BJ (cell line): ENCODE measurements at regions not wholly inside any gene's neighbourhood (a gene's known extent, or its start where the extent isn't known, plus 50 kb on each side); places are given as distances from the start of the nearest gene placed in this dataset.
"Not testable (repeated sequence)": the region's sequence is repeated elsewhere in the genome, so short reads cannot be mapped to it uniquely, and the experiment has no call there.

ENCODE experiments used
- CTCF ChIA-PET: fragments of 350-600 bp; formaldehyde crosslinking; extraction: SDS; loops from one replicate; lab custom pipeline; 2021; ENCODE audit warnings: antibody characterized with exemption, inconsistent platforms; lab: Yijun Ruan, JAX
- POLR2A ChIA-PET: fragments of 300-600 bp; sonication (Branson Sonifier 250); formaldehyde crosslinking; extraction: SDS; loops from one replicate; lab custom pipeline; 2021; ENCODE audit warnings: antibody characterized with exemption; lab: Charles Lee
- DNase-seq: peaks from one replicate; pipeline ENCODE4 v3.0.0-alpha.2; 2011; ENCODE audit warnings: low read depth
- H3K27me3 ChIP-seq: 2 replicates; pipeline ENCODE4 v1.6.0; 2011; ENCODE audit warnings: low read length; ENCODE audit not compliant: control insufficient read depth, insufficient read depth
- H3K36me3 ChIP-seq: 2 replicates; pipeline ENCODE4 v1.5.1; 2011; ENCODE audit warnings: low read length; ENCODE audit not compliant: control insufficient read depth, insufficient read depth
- H3K4me3 ChIP-seq: 2 replicates; pipeline ENCODE4 v1.5.1; 2011; ENCODE audit warnings: low read depth, mild to moderate bottlenecking, control low read depth, low read length
- TF ChIP-seq, protein P1 (sequence below): IDR thresholded peaks from 2 replicates; pipeline ENCODE4 v1.5.1; 2011; ENCODE audit warnings: low read depth, mild to moderate bottlenecking, control low read depth, inconsistent platforms, low read length, moderate library complexity; ENCODE audit not compliant: insufficient read depth

DNA sequence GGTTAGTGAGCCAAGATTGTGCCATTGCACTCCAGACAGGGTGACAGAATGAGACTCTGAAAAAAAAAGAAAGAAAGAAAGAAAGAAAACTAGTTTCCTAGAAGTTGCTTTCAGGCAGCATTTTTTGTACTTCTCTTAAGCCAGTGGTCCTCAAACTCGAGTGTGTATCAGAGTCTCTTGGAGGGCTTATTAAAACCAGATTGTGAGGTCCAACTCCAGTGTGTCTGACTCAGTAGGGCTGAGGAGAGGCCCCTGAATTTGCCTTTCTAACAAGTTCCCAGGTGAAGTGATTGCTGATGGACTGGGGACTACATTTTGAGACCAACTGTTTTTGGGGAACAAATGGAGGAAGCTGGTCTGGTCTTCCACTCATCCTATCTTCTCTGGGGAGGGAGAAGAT, 57.5 kb upstream of the VSTM5 start:
- H3K4me3 ChIP-seq, result no peak overlapping the region
- CTCF ChIA-PET, result interaction anchor here (2.5 kb wide), 1 partner anchor 12 kb away, joined by 12 read pairs; no protein-coding TSS in a partner anchor
- no peaks in the 10 kb centered on the region for H3K36me3 ChIP-seq
- POLR2A ChIA-PET, result no interaction called here
- TF ChIP-seq, protein P1, sequence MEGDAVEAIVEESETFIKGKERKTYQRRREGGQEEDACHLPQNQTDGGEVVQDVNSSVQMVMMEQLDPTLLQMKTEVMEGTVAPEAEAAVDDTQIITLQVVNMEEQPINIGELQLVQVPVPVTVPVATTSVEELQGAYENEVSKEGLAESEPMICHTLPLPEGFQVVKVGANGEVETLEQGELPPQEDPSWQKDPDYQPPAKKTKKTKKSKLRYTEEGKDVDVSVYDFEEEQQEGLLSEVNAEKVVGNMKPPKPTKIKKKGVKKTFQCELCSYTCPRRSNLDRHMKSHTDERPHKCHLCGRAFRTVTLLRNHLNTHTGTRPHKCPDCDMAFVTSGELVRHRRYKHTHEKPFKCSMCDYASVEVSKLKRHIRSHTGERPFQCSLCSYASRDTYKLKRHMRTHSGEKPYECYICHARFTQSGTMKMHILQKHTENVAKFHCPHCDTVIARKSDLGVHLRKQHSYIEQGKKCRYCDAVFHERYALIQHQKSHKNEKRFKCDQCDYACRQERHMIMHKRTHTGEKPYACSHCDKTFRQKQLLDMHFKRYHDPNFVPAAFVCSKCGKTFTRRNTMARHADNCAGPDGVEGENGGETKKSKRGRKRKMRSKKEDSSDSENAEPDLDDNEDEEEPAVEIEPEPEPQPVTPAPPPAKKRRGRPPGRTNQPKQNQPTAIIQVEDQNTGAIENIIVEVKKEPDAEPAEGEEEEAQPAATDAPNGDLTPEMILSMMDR, result no peak
- DNase-seq, result no peak
- H3K27me3 ChIP-seq, result no peaks in the 10 kb centered on the region

DNA sequence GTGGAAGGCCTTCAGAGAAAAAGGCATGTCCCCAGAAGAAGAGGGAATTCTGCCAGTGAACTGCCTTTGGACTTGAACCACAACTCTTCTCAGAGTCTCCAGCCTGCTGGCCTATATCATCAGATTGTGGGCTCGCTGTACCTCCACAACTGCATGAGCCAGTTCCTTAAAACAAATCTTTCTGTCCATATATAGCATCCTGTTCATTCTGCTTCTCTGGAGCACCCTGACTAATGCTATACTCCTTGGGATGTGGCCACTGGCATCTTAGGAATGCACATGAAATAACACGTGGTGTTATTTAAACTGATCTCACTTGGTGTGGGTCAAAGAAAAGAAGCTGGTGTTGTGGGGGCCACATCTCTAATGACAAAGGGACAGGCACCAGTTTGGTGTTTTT, 58.3 kb upstream of the VSTM5 start:
- TF ChIP-seq, protein P1, result no peak
- Histone ChIP-seq H3K4me3 (no peak overlapping the region), H3K27me3 (no peaks in the 10 kb centered on the region), H3K36me3 (no peaks in the 10 kb centered on the region)
- POLR2A ChIA-PET, result interaction anchor here (1.2 kb wide), 1 partner anchor 167 kb away, joined by 3 read pairs; the partner anchor contains the start of gene C11orf54
- peak; percentile 45 for DNase-seq
- CTCF ChIA-PET, result interaction anchor here (2.5 to 3.5 kb wide), 2 partner anchors 13 kb away, joined by 12 to 14 read pairs; no protein-coding TSS in a partner anchor

DNA sequence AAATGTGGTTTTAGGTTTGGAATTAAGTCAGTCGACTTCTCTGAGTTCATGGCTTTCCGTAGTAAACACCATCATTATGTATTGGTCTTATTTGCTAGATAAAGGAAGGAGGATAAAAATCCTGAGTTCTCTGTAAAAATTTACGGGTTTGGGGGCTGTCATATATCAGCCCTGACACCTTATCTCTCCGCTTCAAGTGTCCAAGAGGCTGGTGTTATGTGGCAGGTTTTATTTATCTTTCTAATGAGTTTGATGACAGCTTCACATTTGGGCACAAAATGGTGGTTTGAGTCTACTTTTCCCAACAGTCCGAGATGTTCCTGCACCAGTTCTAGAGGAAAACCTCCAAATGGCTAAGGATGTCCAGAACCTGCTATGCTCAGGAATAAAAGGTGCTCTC, 67.3 kb upstream of the VSTM5 start:
- ChIA-PET POLR2A (no interaction called here), CTCF (interaction anchor here (0.8 to 1.0 kb wide), 2 partner anchors 14 to 18 kb away, joined by 3 read pairs; no protein-coding TSS in a partner anchor)
- peaks cover 2% of the 10 kb centered on the region for H3K27me3 ChIP-seq
- no peak for DNase-seq
- TF ChIP-seq, protein P1, result no peak
- no peaks in the 10 kb centered on the region for H3K36me3 ChIP-seq
- no peak overlapping the region for H3K4me3 ChIP-seq

DNA sequence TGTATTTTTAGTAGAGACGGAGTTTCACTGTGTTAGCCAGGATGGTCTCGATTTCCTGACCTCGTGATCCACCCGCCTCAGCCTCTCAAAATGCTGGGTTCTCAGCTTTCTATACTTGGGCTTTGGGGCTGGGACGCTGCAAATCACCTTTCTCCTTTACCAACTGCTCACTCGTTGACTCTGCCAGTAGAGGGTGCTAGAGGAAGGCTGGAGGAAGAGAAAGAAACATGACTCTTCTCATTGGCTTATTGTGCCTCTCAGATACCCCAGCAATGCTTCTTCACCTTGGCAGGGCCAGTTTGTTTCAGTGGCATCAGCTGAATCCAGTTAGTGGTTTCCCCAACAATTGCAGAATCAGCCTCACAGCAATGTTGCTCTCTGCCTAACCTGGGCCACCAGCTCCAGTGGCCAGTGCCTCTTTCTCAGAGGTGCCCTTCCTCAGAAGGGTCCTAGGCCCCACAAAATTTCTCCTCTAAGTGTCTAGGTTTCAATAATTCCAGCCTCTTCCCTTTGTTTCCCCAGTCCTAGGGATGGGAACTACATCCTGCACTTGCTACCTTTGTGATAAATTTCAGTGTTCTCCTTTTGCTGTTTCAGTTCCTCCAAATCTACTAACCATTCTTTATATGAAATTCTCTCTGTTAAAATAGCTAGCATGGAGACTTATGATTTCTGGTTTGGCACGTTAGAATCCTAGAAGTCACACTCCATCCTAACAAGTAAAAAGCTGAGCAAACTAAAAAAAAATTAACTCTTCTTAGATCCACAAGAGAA, 71.5 kb upstream of the VSTM5 start:
- ChIA-PET POLR2A (no interaction called here), CTCF (interaction anchor here (0.6 to 3.4 kb wide), 22 partner anchors 9 to 580 kb away, joined by 3 to 17 read pairs (median 4); no protein-coding TSS in a partner anchor)
- Histone ChIP-seq H3K27me3 (peaks cover 5% of the 10 kb centered on the region), H3K4me3 (no peak overlapping the region), H3K36me3 (no peaks in the 10 kb centered on the region)
- TF ChIP-seq, protein P1, result peak; percentile 83
- no peak for DNase-seq

DNA sequence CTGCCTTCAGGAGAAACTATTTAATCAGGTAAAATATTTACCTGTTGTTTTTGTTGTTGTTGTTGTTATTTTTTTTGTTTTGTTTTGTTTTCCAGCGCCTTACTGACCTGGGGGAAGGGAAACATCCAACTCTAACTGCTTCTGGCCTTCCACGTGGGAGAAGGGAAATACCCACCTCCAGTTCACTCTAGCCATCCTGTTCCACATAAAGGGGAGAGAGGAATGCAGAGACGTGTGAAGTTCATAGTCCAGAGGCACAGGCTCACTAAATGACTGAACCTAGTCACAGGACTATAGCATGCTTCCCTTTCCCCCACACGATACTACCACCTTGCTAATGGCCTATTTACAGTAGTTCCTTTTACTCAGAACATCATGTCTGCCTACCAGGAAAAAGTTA, 72.4 kb upstream of the VSTM5 start:
- no peak for DNase-seq
- TF ChIP-seq, protein P1, result no peak
- H3K36me3 ChIP-seq, result no peaks in the 10 kb centered on the region
- H3K4me3 ChIP-seq, result no peak overlapping the region
- CTCF ChIA-PET, result interaction anchor here (0.9 to 3.4 kb wide), 8 partner anchors 9 to 523 kb away, joined by 3 to 17 read pairs (median 4); no protein-coding TSS in a partner anchor
- H3K27me3 ChIP-seq, result peaks cover 5% of the 10 kb centered on the region
- POLR2A ChIA-PET, result no interaction called here

DNA sequence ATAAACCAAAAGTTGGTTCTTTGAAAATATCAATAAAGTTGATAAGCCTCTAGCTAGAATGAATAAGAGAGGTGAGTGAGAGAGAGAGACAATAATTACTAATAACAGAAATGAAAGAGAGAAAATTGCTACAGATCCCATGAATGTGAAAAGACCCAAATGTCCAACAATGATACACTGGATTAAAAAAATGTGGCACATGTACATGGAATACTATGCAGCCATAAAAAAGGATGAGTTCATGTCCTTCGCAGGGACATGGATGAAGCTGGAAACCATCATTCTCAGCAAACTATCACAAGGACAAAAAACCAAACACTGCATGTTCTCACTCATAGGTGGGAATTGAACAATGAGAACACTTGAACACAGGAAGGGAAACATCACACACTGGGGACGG, 75.7 kb upstream of the VSTM5 start:
- DNase-seq, H3K36me3 ChIP-seq, CTCF ChIA-PET, POLR2A ChIA-PET, H3K27me3 ChIP-seq, H3K4me3 ChIP-seq: not testable (repeated sequence)
